Pancreas (tissue), 10 donors: ENCODE measurements at regions not wholly inside any gene's neighbourhood (a gene's known extent, or its start where the extent isn't known, plus 50 kb on each side); places are given as distances from the start of the nearest gene placed in this dataset.

Source experiments
- ATAC-seq, 4 donors: fragments of 200-7000 bp; cut with Tn5 transposase; one replicate each; pipeline versions ENCODE4 v1.8.0 to v1.9.1; 2020; ENCODE audit warnings: mild to moderate bottlenecking in 4 of 4, moderate library complexity in 4 of 4
- DNase-seq, 6 donors: peaks; one replicate each; pipeline ENCODE4 v3.0.0-alpha.2; 2020
- FAIRE-seq: peaks from 2 replicates; lab custom pipeline; 2012; peaks lifted over from hg19 to GRCh38; lab: Jason Lieb, UNC
- H3K27ac ChIP-seq, 4 donors: fragments of 200-600 bp; sonication (generic); 1 replicate in 3 of 4; 2 replicates in 1 of 4; pipeline versions ENCODE4 v1.5.0 to v1.8.0; 2020
- H3K27me3 ChIP-seq, 4 donors: fragments of 200-600 bp; one replicate each; pipeline ENCODE4 v1.8.0; 2021
- H3K36me3 ChIP-seq, 3 donors: fragments of 200-600 bp; sonication (generic) in 1 of 3; one replicate each; pipeline versions ENCODE4 v1.5.0 to v1.8.0; 2020 to 2021
- H3K4me1 ChIP-seq, 3 donors: fragments of 200-600 bp; one replicate each; pipeline ENCODE4 v1.8.0; 2021
- H3K4me3 ChIP-seq, 4 donors: fragments of 200-600 bp; sonication (generic) in 2 of 4; one replicate each; pipeline versions ENCODE4 v1.5.0 to v1.8.0; 2020 to 2021
- H3K9me3 ChIP-seq, 4 donors: fragments of 200-600 bp; one replicate each; pipeline ENCODE4 v1.8.0; 2021
- WGBS, 2 donors: extraction: QIAGEN DNeasy Blood & Tissue Kit; methylation state at CpG; one replicate each; pipeline ENCODE4 v1.1.7; 2013; 5-methylcytosine and 5-hydroxymethylcytosine counted together
- intact Hi-C, 3 donors: fragments of 100-400 bp; cut with DNase I; formaldehyde crosslinking; loops; one replicate each; pipeline versions ENCODE4 v1.11.1 to v1.14.2; 2022
- TF ChIP-seq, protein P1 (sequence below), 4 donors: fragments of 200-600 bp; sonication (generic) in 3 of 4; IDR thresholded peaks; one replicate each; pipeline versions ENCODE4 v1.5.0 to v1.8.0; 2021; ENCODE audit warnings: antibody characterized with exemption in 4 of 4
- donor health status: healthy with polysubstance abuse.
- donor health status: DM: no; HTN: no; CAD: no; lungs with moderate emphysema.
- donor health status: DM: no; HTN: no; CAD: no.
- donor health status: control.
- donor health status: control.
- donor health status: Bipolar disorder and iron deficiency.
- donor health status: DM: yes; HTN: yes; CAD: no.
- donor health status: DM: no; HTN: no; CAD: no.
- donor health status: DM: no; HTN: no; CAD: no.
- donor health status: DM: yes; HTN: yes; CAD: no.

DNA sequence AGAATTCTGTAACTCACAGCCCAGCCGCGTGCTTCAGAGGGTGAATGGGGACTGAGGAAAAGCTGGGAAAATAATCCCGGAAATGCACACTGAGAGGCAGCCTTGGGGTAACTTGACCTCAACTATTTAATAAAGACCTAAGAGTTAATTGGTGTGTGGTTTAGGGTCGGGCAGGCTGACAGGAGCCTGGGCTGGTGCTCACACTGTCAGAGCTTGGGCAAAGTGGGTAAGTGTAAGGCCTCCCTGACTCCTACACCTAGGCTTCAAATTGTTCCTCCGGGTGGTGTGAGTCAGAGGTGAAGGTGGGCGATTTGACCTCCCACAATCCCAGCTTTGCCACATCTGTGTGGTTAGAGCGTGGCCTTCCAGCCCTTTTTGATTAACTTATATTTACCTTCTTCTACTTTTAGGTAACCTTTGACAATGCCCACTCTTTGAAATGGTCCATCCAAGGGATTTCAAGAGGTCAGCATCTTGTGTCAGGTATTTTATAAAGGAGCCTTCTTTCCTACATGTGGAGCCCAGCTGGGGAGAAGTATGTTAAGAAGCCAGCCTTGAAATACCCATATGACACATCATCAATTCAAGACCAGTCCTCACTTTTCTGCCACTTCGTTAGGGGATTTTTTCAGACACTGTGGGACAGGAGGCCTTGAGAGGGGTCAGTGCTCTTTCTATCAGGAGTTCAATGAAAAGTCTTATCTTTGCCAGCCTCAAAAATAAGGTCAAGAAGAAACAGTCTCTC lies 114.2 kb downstream of the NUFIP1 start:
- Histone ChIP-seq H3K27ac (no peak overlapping the region), H3K4me3 (no peak overlapping the region), H3K36me3 (no peaks in the 10 kb centered on the region), H3K9me3 (no peaks in the 10 kb centered on the region), H3K4me1 (peaks cover 6 to 26% (median 20%) of the 10 kb centered on the region in 3 donors), H3K27me3 (no peaks in the 10 kb centered on the region)
- 87 to 88% methylated on average over 8 of the region's 8 CpGs for WGBS, 2 donors
- intact Hi-C loops, result no loop called here
- no peak for DNase-seq
- TF ChIP-seq, protein P1, sequence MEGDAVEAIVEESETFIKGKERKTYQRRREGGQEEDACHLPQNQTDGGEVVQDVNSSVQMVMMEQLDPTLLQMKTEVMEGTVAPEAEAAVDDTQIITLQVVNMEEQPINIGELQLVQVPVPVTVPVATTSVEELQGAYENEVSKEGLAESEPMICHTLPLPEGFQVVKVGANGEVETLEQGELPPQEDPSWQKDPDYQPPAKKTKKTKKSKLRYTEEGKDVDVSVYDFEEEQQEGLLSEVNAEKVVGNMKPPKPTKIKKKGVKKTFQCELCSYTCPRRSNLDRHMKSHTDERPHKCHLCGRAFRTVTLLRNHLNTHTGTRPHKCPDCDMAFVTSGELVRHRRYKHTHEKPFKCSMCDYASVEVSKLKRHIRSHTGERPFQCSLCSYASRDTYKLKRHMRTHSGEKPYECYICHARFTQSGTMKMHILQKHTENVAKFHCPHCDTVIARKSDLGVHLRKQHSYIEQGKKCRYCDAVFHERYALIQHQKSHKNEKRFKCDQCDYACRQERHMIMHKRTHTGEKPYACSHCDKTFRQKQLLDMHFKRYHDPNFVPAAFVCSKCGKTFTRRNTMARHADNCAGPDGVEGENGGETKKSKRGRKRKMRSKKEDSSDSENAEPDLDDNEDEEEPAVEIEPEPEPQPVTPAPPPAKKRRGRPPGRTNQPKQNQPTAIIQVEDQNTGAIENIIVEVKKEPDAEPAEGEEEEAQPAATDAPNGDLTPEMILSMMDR (IDR thresholded peaks at IDR 0.05), result no peak
- no peak for FAIRE-seq
- no peak for ATAC-seq

DNA sequence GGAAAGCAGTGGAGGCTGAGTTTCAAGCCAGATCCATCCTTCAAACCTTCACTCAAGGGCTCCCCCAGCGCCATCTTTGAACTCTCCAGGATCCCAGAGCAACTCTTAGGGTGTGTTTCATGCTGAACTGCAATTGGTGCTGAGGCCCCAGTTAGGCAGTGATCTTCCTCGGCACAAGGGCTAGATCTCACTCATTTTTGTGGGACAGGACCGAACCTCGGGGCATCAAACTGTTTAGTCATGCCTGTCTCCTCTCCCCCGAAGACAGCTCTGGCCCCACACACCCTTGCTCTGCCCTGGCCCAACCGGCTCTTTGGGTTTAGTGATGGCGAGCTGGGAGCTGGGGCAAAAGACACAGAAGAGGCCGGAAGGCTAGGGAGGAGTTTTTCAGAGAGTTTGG lies 115.1 kb downstream of the NUFIP1 start:
- Histone ChIP-seq H3K27ac (no peak overlapping the region), H3K9me3 (no peaks in the 10 kb centered on the region), H3K4me3 (no peak overlapping the region), H3K27me3 (no peaks in the 10 kb centered on the region), H3K36me3 (no peaks in the 10 kb centered on the region), H3K4me1 (peaks cover 6 to 35% (median 22%) of the 10 kb centered on the region in 3 donors)
- intact Hi-C loops, result no loop called here
- ATAC-seq, result no peak
- DNase-seq, result no peak
- 96 to 97% methylated on average over 8 of the region's 8 CpGs for WGBS, 2 donors
- no peak for FAIRE-seq
- TF ChIP-seq, protein P1 (IDR thresholded peaks at IDR 0.05), result no peak

DNA sequence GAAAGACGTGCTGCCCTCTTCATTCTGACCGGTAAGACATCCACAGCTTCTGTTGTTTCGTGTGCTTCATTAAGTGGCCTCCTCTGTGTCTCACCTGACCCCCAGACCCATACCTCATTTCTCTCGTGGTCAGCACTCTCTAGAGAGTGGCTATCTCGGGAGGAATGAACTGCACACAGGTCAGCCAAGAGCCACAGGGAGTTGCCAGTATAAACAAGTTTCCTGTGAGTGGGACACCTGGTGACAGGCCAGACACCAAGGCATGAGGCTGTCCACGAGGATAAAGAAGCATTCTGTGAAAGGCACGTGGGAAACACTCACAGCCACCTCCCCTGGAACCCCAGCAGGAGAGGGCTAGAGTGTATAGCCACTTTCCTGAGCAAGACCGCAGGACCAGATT lies 115.8 kb downstream of the NUFIP1 start:
- intact Hi-C loops, result no loop called here
- no peak overlapping the region for H3K4me3 ChIP-seq
- H3K4me1 ChIP-seq, result peaks cover 6 to 36% (median 22%) of the 10 kb centered on the region in 3 donors
- DNase-seq (peak in 4 of 6 donors; percentile 43 to 65 (median 56)), FAIRE-seq (no peak), ATAC-seq (peak; percentile 31 to 67 (median 50))
- no peaks in the 10 kb centered on the region for H3K27me3 ChIP-seq
- H3K9me3 ChIP-seq, result no peaks in the 10 kb centered on the region
- H3K36me3 ChIP-seq, result no peaks in the 10 kb centered on the region
- WGBS, 2 donors, result 34 to 44% methylated on average over 8 of the region's 8 CpGs
- TF ChIP-seq, protein P1 (IDR thresholded peaks at IDR 0.05), result no peak
- H3K27ac ChIP-seq, result peak overlapping the region in 1 of 4 donors; percentile 13

DNA sequence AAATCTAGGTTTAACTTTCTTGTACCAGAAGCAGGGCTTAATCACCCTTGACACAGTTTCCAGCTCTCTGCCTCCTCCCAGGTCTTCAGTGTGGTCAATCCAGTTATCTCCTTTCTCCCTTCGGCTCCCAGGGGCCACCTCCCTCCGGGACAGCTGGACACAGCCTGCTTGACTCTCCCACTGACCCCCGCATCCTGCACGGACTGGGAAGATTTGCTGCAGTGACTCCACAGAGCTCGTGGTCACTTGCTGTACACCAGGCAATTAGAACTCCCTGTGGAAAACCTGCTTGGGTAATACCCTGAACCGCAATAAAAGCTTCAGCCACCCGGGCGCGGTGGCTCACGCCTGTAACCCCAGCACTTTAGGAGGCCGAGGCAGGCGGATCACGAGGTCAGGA lies 116.5 kb downstream of the NUFIP1 start:
- intact Hi-C loops, result no loop called here
- Histone ChIP-seq H3K27ac (no peak overlapping the region), H3K27me3 (no peaks in the 10 kb centered on the region), H3K4me3 (no peak overlapping the region), H3K36me3 (no peaks in the 10 kb centered on the region), H3K9me3 (no peaks in the 10 kb centered on the region), H3K4me1 (peaks cover 6 to 36% (median 22%) of the 10 kb centered on the region in 3 donors)
- ATAC-seq (no peak), DNase-seq (no peak), FAIRE-seq (no peak)
- WGBS, 2 donors, result 86 to 88% methylated on average over 13 of the region's 13 CpGs
- TF ChIP-seq, protein P1 (IDR thresholded peaks at IDR 0.05), result no peak

DNA sequence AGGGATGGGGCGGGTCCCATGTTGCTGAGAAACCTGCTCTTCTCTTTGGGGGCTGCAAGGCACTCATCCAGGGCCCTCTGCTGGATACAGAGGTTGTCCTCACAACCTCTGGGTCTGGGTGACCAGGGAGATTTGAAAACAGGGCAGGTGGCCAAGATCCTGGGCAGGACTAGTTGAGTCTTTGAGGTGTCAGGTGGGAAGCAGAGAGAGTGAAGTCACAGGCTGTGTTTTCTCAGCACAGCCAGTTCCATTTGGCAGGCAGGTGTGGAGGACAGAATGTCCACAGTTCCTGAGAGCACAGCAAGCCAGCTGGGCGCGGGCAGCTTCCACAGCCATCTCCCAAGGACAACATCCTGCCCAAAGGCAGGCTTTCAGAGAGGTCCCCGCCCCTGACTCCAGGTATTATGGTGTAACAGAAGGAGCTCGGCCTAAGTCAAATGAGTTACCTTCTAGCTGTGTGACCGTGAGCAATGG lies 118.8 kb downstream of the NUFIP1 start:
- intact Hi-C loops, result no loop called here
- Histone ChIP-seq H3K4me3 (no peak overlapping the region), H3K27me3 (no peaks in the 10 kb centered on the region), H3K36me3 (no peaks in the 10 kb centered on the region), H3K9me3 (no peaks in the 10 kb centered on the region), H3K4me1 (peaks cover 6 to 36% (median 22%) of the 10 kb centered on the region in 3 donors), H3K27ac (peak overlapping the region; percentile 58 to 78 (median 68))
- TF ChIP-seq, protein P1 (IDR thresholded peaks at IDR 0.05), result no peak
- WGBS, 2 donors, result 16 to 23% methylated on average over 6 of the region's 6 CpGs
- peak; percentile 81 to 97 (median 96) for DNase-seq
- no peak for FAIRE-seq
- peak; percentile 91 to 94 (median 92) for ATAC-seq
